ENCODE measurements at regions not wholly inside any gene's neighbourhood (a gene's known extent, or its start where the extent isn't known, plus 50 kb on each side); places are given as distances from the start of the nearest gene placed in this dataset.

GRCh38 chr4:185965426-185966384, 103.3 kb upstream of the TLR3 start:
- TF ChIP-seq CTCF (IDR thresholded peaks at IDR 0.05; ENCODE audit: unreplicated experiment): no peak
- no TSS peak for BruUV-seq (replicated peaks)
- no peak for DNase-seq (ENCODE audit: unreplicated experiment)
- no peaks in the 10 kb centered on the region for H3K27me3 Mint-ChIP-seq (ENCODE audit: insufficient read depth, unreplicated experiment)
- ChIA-PET POLR2A (no interaction called here), CTCF (interaction anchor here (0.7 kb wide), 1 partner anchor 32 kb away, joined by 3 read pairs; no protein-coding TSS in a partner anchor)
- intact Hi-C loops (cut with micrococcal nuclease): no loop called here
- peaks cover 13% of the 10 kb centered on the region for H3K4me1 Mint-ChIP-seq (ENCODE audit: insufficient read depth, unreplicated experiment)
- no peak overlapping the region for H3K4me3 Mint-ChIP-seq (ENCODE audit: unreplicated experiment)
- H3K27ac Mint-ChIP-seq (ENCODE audit: low read depth, unreplicated experiment): peak overlapping the region; percentile 32
- no peaks in the 10 kb centered on the region for H3K36me3 Mint-ChIP-seq (ENCODE audit: insufficient read depth, unreplicated experiment)
- H3K9me3 Mint-ChIP-seq (ENCODE audit: unreplicated experiment): no peaks in the 10 kb centered on the region

- Mint-ChIP-seq H3K27ac (ENCODE audit: low read depth, unreplicated experiment) (no peak overlapping the region), H3K9me3 (ENCODE audit: unreplicated experiment) (no peaks in the 10 kb centered on the region), H3K27me3 (ENCODE audit: insufficient read depth, unreplicated experiment) (no peaks in the 10 kb centered on the region), H3K36me3 (ENCODE audit: insufficient read depth, unreplicated experiment) (no peaks in the 10 kb centered on the region), H3K4me3 (ENCODE audit: unreplicated experiment) (no peak overlapping the region), H3K4me1 (ENCODE audit: insufficient read depth, unreplicated experiment) (peaks cover 13% of the 10 kb centered on the region)
- no peak for TF ChIP-seq CTCF (IDR thresholded peaks at IDR 0.05; ENCODE audit: unreplicated experiment)
- POLR2A ChIA-PET: no interaction called here
- no TSS peak for BruUV-seq (replicated peaks)
- intact Hi-C loops (cut with micrococcal nuclease): no loop called here
- CTCF ChIA-PET: interaction anchor here (0.7 kb wide), 1 partner anchor 31 kb away, joined by 3 read pairs; no protein-coding TSS in a partner anchor
- no peak for DNase-seq (ENCODE audit: unreplicated experiment)
Observed at GRCh38 chr4:185966549-185966948, 102.4 kb upstream of the TLR3 start.

GRCh38 chr4:185966997-185967775, 101.8 kb upstream of the TLR3 start:
- no TSS peak for BruUV-seq (replicated peaks)
- Mint-ChIP-seq H3K36me3 (ENCODE audit: insufficient read depth, unreplicated experiment) (no peaks in the 10 kb centered on the region), H3K27me3 (ENCODE audit: insufficient read depth, unreplicated experiment) (no peaks in the 10 kb centered on the region), H3K4me3 (ENCODE audit: unreplicated experiment) (no peak overlapping the region), H3K4me1 (ENCODE audit: insufficient read depth, unreplicated experiment) (peaks cover 13% of the 10 kb centered on the region), H3K27ac (ENCODE audit: low read depth, unreplicated experiment) (no peak overlapping the region), H3K9me3 (ENCODE audit: unreplicated experiment) (no peaks in the 10 kb centered on the region)
- intact Hi-C loops (cut with micrococcal nuclease): no loop called here
- POLR2A ChIA-PET: interaction anchor here (0.6 kb wide), 1 partner anchor 245 kb away, joined by 4 read pairs; no protein-coding TSS in a partner anchor
- TF ChIP-seq CTCF (IDR thresholded peaks at IDR 0.05; ENCODE audit: unreplicated experiment): no peak
- CTCF ChIA-PET: no interaction called here
- no peak for DNase-seq (ENCODE audit: unreplicated experiment)

- no peak for DNase-seq (ENCODE audit: unreplicated experiment)
- BruUV-seq (replicated peaks): no TSS peak
- Mint-ChIP-seq H3K36me3 (ENCODE audit: insufficient read depth, unreplicated experiment) (no peaks in the 10 kb centered on the region), H3K4me3 (ENCODE audit: unreplicated experiment) (no peak overlapping the region), H3K27me3 (ENCODE audit: insufficient read depth, unreplicated experiment) (no peaks in the 10 kb centered on the region), H3K9me3 (ENCODE audit: unreplicated experiment) (no peaks in the 10 kb centered on the region), H3K27ac (ENCODE audit: low read depth, unreplicated experiment) (no peak overlapping the region), H3K4me1 (ENCODE audit: insufficient read depth, unreplicated experiment) (peaks cover 13% of the 10 kb centered on the region)
- intact Hi-C loops (cut with micrococcal nuclease): no loop called here
- CTCF ChIA-PET: interaction anchor here (1.4 kb wide), 1 partner anchor 69 kb away, joined by 3 read pairs; no protein-coding TSS in a partner anchor
- POLR2A ChIA-PET: no interaction called here
- no peak for TF ChIP-seq CTCF (IDR thresholded peaks at IDR 0.05; ENCODE audit: unreplicated experiment)
Observed at GRCh38 chr4:185969657-185970056, 99.3 kb upstream of the TLR3 start.
